BJ (cell line): ENCODE measurements at regions not wholly inside any gene's neighbourhood (a gene's known extent, or its start where the extent isn't known, plus 50 kb on each side); places are given as distances from the start of the nearest gene placed in this dataset.

ENCODE experiments used
- CTCF ChIA-PET: fragments of 350-600 bp; formaldehyde crosslinking; extraction: SDS; loops from one replicate; lab custom pipeline; 2021; ENCODE audit warnings: antibody characterized with exemption, inconsistent platforms; lab: Yijun Ruan, JAX
- POLR2A ChIA-PET: fragments of 300-600 bp; sonication (Branson Sonifier 250); formaldehyde crosslinking; extraction: SDS; loops from one replicate; lab custom pipeline; 2021; ENCODE audit warnings: antibody characterized with exemption; lab: Charles Lee
- DNase-seq: peaks from one replicate; pipeline ENCODE4 v3.0.0-alpha.2; 2011; ENCODE audit warnings: low read depth
- H3K27me3 ChIP-seq: 2 replicates; pipeline ENCODE4 v1.6.0; 2011; ENCODE audit warnings: low read length; ENCODE audit not compliant: control insufficient read depth, insufficient read depth
- H3K36me3 ChIP-seq: 2 replicates; pipeline ENCODE4 v1.5.1; 2011; ENCODE audit warnings: low read length; ENCODE audit not compliant: control insufficient read depth, insufficient read depth
- H3K4me3 ChIP-seq: 2 replicates; pipeline ENCODE4 v1.5.1; 2011; ENCODE audit warnings: low read depth, mild to moderate bottlenecking, control low read depth, low read length
- TF ChIP-seq, protein P1 (sequence below): IDR thresholded peaks from 2 replicates; pipeline ENCODE4 v1.5.1; 2011; ENCODE audit warnings: low read depth, mild to moderate bottlenecking, control low read depth, inconsistent platforms, low read length, moderate library complexity; ENCODE audit not compliant: insufficient read depth

DNA sequence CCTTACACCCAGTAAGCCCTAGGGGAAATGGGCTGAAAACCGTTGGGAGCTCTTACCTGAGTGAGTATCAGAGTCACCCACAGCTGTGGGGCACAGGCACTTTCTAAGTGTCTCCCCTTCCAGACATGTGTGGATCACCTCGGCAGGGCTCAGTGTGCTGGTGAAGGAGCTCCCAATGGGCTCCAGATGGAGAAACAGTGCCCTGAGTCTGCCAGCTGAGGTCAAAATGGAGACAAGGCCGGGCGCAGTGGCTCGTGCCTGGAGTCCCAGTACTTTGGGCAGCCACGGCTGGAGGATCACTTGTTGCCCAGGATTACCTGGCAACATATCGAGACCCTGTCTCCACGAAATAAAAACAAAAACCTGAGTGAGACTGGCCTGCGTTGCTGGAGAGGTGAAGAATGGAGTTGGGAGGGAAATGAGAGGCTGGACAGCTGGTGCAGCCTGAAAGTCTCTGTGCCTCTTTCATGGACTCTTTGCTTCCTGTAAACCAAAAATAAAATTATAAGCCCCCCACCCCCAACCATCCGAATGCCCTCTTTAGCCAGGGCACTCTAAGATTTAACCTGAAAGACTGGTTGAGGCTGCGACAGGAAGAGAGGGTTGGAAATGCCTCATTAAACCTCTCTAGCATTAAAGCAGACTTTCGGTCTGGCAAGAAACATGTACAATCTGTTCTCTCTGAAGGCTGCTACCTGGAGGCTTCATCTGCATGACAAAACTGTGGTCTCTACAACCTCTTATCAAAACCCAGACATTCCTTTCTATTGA lies 111.8 kb downstream of the SNX19 start:
- DNase-seq = no peak
- Histone ChIP-seq H3K27me3 (no peaks in the 10 kb centered on the region), H3K4me3 (no peak overlapping the region), H3K36me3 (no peaks in the 10 kb centered on the region)
- TF ChIP-seq, protein P1, sequence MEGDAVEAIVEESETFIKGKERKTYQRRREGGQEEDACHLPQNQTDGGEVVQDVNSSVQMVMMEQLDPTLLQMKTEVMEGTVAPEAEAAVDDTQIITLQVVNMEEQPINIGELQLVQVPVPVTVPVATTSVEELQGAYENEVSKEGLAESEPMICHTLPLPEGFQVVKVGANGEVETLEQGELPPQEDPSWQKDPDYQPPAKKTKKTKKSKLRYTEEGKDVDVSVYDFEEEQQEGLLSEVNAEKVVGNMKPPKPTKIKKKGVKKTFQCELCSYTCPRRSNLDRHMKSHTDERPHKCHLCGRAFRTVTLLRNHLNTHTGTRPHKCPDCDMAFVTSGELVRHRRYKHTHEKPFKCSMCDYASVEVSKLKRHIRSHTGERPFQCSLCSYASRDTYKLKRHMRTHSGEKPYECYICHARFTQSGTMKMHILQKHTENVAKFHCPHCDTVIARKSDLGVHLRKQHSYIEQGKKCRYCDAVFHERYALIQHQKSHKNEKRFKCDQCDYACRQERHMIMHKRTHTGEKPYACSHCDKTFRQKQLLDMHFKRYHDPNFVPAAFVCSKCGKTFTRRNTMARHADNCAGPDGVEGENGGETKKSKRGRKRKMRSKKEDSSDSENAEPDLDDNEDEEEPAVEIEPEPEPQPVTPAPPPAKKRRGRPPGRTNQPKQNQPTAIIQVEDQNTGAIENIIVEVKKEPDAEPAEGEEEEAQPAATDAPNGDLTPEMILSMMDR = no peak
- ChIA-PET CTCF (no interaction called here), POLR2A (no interaction called here)

DNA sequence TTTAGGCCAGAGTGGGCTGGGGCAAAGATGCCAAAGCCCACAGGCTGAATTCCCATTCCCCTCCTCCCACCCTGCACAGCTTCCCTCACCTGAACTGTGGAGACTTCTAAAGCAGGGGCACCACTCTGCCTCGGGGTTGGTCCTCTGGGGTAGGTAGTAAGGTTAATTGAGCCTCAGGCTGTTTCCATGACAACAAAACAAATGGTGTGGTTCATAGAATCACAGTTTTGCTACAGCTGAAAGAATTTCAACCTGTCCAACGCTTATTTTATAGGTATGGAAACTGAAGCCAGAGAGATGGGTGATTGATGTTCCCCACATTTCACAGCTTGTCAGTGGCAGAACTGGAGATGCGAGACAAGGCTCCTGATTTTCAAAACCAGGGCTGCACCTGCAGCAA lies 109.5 kb downstream of the SNX19 start:
- DNase-seq = no peak
- Histone ChIP-seq H3K27me3 (no peaks in the 10 kb centered on the region), H3K4me3 (no peak overlapping the region), H3K36me3 (no peaks in the 10 kb centered on the region)
- POLR2A ChIA-PET = no interaction called here
- TF ChIP-seq, protein P1 = no peak
- CTCF ChIA-PET = interaction anchor here (1.1 to 1.6 kb wide), 2 partner anchors 17 to 56 kb away, joined by 3 to 5 read pairs; no protein-coding TSS in a partner anchor

DNA sequence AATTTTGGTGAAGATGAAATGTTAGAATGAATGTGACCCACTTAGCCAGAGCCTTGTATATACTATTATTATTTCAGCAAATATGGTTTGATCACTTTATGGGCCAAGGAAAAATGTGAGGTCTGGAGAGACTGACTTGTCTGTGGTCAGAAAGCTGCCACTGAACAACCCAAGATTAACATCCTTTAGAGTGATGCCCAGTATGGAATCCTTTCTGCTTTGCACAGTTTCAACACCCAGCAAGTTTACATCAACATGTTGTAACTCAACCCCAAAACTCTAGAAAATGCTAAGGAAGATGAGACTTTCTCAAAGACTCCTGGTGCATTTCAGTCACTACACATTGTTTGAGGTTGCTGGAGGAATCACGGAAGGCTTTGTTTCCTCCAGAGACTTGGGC lies 107.7 kb downstream of the SNX19 start:
- Histone ChIP-seq H3K4me3 (no peak overlapping the region), H3K36me3 (no peaks in the 10 kb centered on the region), H3K27me3 (peaks cover 1% of the 10 kb centered on the region; the same call in 1 of the 2 replicates)
- TF ChIP-seq, protein P1 = no peak
- no peak for DNase-seq
- POLR2A ChIA-PET = no interaction called here
- CTCF ChIA-PET = interaction anchor here (0.5 kb wide), 1 partner anchor 85 kb away, joined by 3 read pairs; no protein-coding TSS in a partner anchor

DNA sequence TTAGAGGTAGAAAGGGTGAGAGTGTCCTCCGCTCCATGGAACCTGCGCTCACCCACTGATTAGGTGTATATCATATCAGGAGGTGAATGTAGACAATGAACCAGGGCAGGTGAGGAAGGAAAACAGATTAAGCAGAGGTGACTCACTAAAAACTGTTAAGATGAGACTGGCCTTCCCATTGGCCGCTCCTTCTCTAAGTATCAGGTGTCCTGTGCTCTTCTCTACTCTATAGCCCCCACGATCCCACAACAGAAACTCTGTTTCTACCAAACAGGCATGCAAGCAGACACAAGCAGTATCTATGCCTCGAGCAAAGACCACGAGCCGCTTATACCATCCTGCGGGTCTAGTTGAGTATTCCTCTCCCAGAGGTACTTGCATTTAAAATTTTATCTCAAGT lies 103.1 kb downstream of the SNX19 start:
- TF ChIP-seq, protein P1 = no peak
- no peak overlapping the region for H3K4me3 ChIP-seq
- DNase-seq = no peak
- peaks cover 1% of the 10 kb centered on the region for H3K27me3 ChIP-seq
- ChIA-PET CTCF (interaction anchor here (0.8 to 1.1 kb wide), 2 partner anchors 15 to 378 kb away, joined by 3 to 4 read pairs; no protein-coding TSS in a partner anchor), POLR2A (no interaction called here)
- H3K36me3 ChIP-seq = no peaks in the 10 kb centered on the region

DNA sequence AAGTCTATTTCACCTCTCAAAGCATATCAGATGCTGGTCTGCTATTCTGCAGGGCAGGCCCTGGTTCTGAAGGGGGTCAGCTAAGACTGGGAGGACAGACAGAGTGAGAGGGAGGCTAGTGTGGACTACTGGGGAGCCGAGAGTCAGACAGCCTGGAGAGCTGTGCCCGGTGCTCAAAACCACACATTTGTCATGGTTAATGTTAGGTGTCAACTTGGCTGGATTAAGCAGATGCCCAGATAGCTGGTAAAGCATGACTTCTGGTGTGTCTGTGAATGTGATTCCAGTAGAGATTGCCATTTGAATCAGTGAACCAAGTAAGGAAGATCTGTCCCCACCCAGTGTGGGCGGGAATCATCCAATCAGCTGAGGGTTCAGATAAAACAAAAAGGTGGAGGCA lies 102.6 kb downstream of the SNX19 start:
- Histone ChIP-seq H3K27me3 (peaks cover 1% of the 10 kb centered on the region), H3K36me3 (no peaks in the 10 kb centered on the region), H3K4me3 (no peak overlapping the region)
- TF ChIP-seq, protein P1 = no peak
- ChIA-PET POLR2A (no interaction called here), CTCF (interaction anchor here (0.8 to 1.1 kb wide), 2 partner anchors 15 to 378 kb away, joined by 3 to 4 read pairs; no protein-coding TSS in a partner anchor)
- DNase-seq = no peak
